NCI-H2029 treated with DMSO at 0.1 percent for 48 hours (cell line): ENCODE measurements at regions not wholly inside any gene's neighbourhood (a gene's known extent, or its start where the extent isn't known, plus 50 kb on each side); places are given as distances from the start of the nearest gene placed in this dataset.

Source experiments
- DNase-seq: peaks from one replicate; lab custom pipeline; 2025; lab: John Stamatoyannopoulos, UW

GRCh38 chr20:63100174-63100925 is 93.6 kb upstream of the BHLHE23 start:
- DNase-seq = no peak

DNA sequence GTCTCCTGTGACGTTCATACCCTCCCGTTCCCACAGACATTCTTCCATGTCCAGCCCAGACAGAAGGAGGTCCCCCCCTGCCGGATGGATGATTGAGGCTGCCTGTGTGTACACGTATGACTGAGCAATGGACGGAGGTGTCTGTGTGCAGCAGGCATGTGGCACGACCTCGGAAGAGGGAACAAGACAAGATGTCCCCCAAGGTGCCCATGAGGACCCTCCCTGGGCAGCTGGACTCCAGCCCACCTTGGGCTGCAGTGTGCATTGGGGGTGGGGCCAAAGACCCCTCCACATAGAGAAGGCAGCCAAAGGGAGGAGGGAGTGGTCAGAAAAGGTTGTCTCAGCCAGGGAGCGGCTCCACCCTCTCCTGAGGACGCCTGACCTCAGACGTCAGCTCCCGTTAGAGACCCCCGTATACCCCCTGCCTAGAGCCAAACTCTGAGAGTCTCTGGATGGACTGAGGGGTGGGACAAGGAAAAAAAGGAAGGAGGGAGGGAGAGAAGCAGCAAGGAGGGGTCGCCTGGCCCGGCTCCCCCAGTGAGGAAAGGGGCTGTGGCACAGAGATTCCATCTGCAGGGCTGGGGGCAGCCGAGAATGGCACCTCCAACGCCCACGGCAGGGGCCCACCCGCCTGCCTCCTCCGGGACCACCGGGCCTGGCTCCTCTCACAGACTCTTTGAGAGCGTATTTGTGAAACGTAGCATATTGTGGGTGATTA is 92.9 kb upstream of the BHLHE23 start:
- DNase-seq = no peak

DNA sequence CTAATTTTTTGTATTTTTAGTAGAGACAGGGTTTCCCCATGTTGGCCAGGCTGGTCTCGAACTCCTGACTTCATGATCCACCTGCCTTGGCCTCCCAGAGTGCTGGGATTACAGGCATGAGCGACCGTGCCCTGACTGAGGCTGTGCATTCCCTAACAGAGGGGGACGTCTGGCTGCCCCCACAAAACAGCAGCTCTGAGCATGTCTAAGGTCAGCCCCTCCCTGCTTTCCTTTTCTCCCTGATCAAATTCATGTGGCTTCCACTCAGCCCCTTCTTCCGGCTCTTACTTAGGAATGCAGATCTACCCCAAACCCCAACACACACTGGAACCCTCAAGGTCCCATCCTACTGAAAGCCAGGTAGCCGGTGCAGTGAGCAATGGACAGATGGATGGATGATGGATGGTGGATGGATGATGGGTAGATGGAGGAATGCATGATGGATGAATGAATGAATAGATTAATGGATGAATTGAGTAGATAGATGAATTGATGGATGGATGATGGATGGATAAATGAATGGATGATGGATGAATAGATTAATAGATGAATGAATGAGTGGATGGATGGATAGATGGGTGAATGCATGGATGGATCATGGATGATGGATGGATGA is 91.5 kb upstream of the BHLHE23 start:
- no peak for DNase-seq

DNA sequence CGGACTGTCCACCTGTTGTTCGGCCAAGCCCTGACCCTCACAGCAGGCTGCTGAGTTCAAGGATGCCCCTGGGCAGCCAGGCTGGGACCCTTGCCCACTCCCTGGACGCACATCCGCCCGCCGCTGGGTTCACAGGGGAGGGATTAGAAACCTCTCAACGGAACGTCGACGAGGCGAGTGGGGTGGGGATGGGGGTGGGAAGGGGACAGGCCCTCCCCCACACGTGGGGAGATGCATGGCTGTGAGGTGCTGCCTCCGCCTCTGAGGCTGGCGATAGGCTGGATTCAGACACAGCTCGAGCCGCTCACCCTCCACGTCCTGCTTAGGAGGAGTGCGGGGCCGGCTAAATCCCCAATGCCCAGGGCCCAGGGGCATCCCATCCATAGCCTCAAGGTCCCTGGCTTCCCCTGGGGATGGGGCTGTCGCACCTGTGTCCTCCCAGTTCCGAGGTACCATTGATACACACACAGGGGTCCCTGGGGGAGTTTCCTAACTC is 90.6 kb upstream of the BHLHE23 start:
- DNase-seq = no peak

GRCh38 chr20:63096681-63097335 is 90.0 kb upstream of the BHLHE23 start:
- DNase-seq = no peak

DNA sequence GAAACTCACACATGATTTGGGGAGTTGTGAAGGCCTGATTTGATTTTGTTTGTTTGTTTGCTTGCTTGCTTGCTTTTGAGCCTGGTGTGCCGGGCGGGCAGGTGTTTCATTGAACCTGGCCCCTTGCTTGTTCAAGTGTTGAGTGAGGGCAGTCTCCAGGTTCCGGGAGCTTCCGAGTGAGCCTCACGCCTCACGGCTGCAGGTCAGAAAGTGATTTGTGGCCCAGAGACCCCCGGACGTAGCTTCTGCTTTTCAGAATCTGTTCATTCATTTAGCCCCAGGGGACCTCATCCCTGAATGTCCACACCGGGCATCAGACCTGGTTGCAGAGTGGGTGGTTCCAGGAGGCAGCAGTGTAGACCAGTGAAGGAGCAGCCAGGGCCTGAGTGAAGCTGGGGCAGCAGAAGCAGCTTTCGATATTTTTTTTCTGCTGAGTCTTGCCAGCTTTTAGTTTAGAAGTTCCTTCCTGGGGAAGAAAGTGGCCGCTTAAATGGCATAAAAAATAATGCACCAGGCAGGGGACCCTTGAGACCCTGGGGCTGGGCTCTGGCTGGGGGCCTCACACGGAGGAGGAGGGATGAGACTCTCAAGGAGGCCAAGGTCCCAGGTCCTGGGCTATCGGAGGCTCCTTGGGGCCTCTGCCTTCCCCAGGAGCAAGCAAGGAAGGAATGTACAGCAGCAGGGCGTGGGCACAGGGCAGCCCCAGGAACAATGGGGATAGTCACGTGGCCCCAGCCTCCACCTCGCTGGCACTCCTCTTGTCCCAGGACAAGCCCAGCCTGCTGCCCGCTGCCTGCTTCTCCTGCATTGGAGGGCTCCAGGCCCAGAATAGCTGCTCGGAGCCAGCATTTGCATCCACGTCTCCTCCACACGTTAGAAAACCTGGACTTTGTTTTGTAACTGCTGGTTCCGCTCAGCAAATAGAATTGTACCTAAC is 89.2 kb upstream of the BHLHE23 start:
- DNase-seq = no peak

GRCh38 chr20:63094767-63095499 is 88.2 kb upstream of the BHLHE23 start:
- DNase-seq = no peak

GRCh38 chr20:63093966-63094766 is 87.4 kb upstream of the BHLHE23 start:
- no peak for DNase-seq

DNA sequence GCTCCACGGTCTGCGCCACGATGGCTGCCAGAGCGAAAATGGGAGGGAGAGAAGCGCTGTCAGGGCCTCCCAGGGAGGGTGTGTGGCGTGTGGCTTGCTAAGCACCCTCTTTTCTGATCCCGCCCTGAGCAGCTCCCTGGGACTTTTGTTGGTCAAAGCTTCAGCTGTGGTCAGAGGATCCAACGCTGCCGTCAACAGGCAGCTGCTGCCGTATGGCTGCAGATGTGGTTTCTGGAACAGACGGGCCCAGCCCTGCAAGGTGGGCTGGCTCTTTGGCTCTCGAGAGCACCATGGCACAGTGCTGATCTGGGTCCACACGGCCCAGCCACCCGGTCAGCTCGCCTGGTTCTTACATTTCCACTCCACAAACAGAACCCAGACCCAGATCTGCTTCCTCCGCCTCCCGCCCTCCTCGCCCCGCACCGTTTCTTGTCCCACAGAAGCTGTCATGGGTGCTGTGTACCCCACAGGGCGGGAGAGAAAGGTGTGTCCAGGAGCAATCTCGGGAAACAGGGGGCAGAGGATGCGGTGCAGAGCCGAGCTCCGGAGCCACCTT is 86.0 kb upstream of the BHLHE23 start:
- DNase-seq = no peak

DNA sequence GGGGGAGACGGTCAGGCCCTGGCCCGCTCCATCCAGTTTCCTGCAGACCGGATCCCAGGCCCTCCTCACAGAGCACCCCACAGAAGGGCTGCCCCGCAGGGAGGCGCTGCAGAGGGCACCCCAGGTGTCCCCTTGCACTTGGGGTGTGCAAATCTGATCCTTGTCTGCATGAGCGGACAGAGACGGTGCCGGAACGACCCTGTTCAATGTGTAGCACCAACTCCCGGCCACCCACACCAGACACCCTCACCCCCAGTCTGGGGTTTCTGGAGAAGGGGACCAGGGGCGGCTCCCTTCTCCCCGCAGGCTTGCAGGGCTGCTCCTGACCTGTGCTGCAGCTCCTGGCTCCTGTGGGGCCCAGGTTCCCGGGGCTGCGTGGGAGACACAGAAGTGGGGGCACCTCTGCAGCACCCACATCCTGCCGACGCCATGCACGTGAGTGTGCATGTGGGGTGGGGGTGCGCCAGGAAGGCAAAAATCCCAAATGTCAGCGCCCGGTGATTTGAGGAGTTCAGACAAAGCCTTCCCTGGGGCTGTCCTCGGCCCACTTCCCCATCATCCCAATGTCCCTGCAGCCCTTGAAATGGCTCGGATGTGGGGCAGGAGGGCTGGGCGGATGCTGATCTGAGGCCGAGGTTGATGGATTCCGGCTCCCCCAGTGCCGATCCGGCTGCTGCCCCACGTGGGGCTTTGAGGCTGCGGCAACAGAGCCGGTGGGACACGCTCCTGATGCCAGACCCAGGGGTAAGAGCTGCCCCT is 85.3 kb upstream of the BHLHE23 start:
- DNase-seq = no peak

DNA sequence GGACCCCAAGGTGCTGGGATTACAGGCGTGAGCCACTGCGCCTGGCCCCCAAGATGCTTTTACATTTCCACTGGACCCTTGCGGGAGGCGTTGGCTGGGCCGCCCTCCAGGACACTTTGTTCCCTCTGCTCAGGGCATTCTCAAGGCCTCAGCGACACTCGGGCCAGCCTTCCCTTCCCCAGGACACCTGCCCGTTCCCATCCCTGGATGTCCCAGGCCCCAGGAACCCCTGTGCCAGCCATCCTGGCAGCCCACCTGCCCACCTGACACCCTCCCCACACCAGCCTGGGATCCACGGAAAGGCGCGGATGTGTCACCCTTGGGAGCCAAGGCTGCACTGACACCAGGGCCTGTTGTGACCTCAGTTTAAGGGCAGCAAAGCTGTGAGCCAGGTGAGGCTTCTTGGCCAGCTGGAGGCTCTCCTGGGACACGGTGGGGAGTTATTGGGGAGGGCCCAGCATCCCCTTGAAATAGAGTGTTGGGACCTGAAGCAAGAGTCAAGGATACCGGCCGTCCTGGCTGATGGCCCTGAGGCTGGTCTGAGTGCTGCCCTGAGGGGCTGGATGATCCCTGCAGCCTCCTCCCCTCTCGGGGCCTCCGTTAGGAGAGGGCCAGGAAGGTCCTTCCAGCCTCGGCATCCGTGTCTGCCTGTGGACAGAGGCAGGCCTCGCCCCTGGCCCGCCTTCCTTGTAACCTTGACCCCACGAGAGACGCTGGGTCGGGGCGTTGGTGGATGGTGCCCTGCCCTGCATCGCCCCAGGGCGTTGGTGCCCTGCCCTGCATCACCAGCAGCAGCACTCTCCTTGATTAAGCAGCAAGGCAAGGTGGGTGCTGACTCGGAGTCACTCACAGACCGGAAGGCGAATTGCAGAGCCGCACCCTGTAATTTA is 84.2 kb upstream of the BHLHE23 start:
- no peak for DNase-seq

GRCh38 chr20:63090052-63090451 is 83.3 kb upstream of the BHLHE23 start:
- no peak for DNase-seq

DNA sequence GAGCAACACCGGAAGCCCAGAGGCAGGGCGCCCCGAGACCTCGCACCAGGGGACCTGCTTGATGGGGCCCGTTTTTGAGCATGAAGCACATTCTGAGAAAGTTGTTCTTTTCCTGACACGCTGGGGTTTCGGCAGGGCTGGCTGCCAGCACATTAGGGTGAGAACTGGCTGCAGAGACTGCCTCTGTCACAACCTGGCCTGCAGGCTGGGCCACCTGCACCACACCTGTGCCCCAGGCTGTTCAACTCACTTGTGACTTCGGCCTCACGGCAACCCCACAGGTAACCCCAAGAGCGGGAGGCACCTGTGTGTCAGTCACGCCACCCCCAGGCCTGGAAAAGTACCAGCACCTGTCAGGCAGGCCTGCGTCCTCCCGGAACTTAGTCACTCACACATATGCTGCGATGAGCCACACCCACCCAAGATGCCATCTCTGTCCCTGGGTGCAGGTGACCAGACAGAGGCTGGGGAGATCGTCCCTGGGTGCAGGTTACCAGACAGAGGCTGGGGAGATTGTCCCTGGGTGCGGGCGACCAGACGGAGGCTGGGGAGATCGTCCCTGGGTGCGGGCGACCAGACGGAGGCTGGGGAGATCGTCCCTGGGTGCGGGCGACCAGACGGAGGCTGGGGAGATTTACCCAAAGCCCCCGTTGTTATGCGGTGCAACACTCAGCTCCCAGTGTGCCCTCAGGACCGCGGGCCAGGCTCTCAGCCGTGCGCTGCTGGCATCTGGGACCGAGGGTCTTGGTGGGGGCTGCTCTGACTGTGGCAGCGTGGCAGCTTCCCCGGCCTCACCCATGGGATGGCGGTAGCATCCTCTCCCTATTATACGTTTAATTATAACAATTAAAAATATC is 82.5 kb upstream of the BHLHE23 start:
- DNase-seq = no peak

GRCh38 chr20:63087872-63088680 is 81.3 kb upstream of the BHLHE23 start:
- DNase-seq = no peak

- no peak for DNase-seq
These were observed 80.6 kb upstream of the BHLHE23 start for GRCh38 chr20:63087236-63087871.
